SKM-1 (cell line): ENCODE measurements at regions not wholly inside any gene's neighbourhood (a gene's known extent, or its start where the extent isn't known, plus 50 kb on each side); places are given as distances from the start of the nearest gene placed in this dataset.

Source experiments
- DNase-seq: peaks from one replicate; lab custom pipeline; 2025; ENCODE audit not compliant: unreplicated experiment; lab: John Stamatoyannopoulos, UW

- DNase-seq: no peak
Measured at GRCh38 chr4:65845199-65845773, 175.0 kb upstream of the EPHA5 start.

- DNase-seq: no peak
Measured at GRCh38 chr4:65839164-65839931, 169.1 kb upstream of the EPHA5 start.

GRCh38 chr4:65834707-65835106 lies 164.4 kb upstream of the EPHA5 start:
- DNase-seq: no peak

DNA sequence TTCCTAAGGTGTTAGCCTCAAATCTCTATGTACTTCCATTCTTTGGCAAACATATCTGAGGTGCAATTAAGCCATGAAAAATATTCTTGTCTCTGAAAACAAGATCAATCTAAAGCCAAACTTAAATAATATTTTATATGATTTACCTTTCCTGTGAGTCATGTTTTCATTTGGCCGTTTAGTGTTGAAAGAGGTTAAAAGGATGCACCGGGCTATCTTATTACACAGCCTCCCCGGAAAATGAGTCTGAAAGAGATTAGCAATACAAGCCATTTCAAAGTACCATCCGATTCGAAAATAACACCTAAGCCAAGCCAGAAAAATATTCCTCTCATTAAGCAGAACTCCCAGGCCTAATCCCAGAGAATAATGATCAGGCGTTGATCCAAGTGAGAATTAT lies 161.5 kb upstream of the EPHA5 start:
- DNase-seq: no peak

DNA sequence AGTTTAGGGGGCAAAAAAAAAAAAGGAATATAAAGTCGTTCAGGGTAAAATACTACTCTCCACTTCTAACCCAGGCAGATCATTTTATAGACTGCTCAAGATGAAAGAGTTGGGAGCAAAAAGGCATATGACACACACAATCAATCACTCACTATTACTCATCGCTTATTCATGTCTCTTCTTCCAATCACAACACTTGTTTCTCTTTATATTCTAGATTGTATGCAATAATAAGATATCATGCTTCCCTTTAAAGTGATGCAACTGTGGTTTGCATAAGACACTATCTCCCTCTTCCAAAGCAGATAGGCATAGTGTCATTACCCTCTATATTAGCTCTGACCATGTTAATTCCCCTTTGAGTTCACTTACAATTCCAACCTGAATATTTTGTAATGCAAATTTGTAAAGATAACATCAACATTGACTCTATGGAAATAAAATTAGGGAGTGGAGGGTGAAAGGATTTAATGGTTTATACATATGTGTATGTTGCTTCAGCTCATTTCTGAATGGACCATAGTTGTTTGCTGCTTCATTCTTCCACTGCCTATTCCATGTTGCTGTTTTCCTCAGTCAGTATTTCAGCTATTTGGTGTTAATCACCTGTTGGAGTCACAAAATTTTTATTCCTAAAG lies 154.9 kb upstream of the EPHA5 start:
- DNase-seq: no peak

DNA sequence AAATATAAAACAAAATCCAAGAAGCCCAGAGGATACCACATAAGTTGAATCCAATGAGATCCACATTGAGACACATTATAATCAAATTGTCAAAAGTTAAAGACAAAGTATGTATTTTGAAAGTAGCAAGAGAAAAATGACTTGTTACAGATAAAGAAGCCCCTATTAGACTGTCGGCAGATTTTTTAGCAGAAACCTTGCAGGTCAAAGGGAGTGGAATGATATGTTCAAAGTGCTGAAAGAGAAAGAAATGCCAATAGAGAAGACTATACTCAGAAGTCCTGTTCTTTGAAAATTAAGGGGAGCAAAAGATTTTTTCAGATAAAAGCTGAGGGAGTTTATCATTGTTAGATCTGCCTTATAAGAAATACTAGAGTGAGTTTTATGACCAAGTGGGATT lies 148.9 kb upstream of the EPHA5 start:
- DNase-seq: no peak

- DNase-seq: no peak
Measured at GRCh38 chr4:65805936-65806335, 135.6 kb upstream of the EPHA5 start.

DNA sequence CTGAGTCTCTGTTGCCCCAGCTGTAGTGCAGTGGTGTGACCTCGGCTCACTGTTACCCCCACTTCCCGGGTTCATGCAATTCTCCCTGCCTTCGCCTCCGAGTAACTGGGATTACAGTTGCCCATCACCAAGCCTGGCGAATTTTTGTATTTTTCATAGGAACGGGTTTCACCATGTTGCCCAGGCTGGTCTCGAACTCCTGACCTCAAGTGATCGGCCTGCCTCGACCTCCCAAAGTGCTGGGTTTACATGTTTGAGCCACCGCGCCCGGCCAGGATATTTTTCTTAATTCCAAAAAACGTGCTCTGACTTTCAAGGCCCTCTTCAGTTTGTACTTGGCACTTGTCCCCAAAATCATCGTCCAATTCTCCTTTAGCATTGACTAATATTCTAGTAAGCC lies 129.2 kb upstream of the EPHA5 start:
- no peak for DNase-seq

- no peak for DNase-seq
Measured at GRCh38 chr4:65798498-65799127, 128.3 kb upstream of the EPHA5 start.

GRCh38 chr4:65791812-65792308 lies 121.6 kb upstream of the EPHA5 start:
- no peak for DNase-seq

DNA sequence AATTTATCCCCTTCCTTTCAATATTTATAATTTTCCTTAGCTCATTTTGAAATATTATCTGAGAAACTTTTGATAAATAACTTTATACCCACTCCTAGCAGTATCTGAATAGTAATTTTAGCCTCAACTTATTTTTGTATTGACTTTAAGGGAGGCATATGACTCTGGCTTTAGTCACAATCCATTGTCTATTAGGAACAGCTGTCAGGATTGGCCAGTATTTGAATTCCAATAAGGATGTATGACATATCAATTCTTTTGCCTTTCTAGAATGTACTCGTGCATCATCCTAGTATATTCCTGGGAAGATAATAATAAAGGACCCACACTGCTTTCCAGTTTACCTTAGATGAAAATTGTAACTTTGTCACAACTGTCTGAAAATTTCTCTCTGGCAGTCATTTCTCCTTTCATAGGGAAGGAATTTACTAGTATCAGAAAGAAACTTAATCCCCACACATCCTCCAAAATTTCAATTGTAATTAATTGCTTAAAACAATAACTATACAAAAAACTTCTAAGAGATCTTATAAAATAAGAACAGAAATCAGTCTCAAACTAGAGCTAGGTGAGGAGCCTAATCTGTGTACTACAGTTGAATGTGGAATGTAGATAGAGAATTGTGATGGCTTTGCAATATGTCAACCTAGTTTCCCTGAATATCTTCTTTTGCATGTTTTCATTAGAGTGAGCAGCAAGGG lies 121.0 kb upstream of the EPHA5 start:
- no peak for DNase-seq

GRCh38 chr4:65789805-65790204 lies 119.5 kb upstream of the EPHA5 start:
- DNase-seq: no peak

GRCh38 chr4:65789341-65789740 lies 119.1 kb upstream of the EPHA5 start:
- no peak for DNase-seq

DNA sequence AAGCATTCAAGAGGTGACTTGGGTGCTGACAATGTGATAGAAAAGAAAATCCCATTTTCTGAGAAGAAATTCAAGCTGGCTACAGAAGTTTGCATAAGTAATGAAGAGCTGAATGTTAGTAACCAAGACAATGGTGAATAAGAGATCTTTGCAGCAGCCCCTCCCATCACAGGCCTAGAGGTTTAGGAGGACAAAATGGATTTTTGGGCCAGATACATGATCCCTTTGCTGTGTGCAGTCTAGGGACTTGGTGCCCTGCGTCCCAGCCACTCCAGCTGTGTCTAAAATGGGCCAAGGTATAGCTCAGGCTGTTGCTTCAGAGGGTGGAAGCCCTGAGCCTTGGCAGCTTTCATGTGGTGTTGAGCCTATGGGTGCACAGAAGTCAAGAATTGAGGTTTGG lies 107.0 kb upstream of the EPHA5 start:
- DNase-seq: no peak

GRCh38 chr4:65773636-65774035 lies 103.3 kb upstream of the EPHA5 start:
- DNase-seq: no peak

DNA sequence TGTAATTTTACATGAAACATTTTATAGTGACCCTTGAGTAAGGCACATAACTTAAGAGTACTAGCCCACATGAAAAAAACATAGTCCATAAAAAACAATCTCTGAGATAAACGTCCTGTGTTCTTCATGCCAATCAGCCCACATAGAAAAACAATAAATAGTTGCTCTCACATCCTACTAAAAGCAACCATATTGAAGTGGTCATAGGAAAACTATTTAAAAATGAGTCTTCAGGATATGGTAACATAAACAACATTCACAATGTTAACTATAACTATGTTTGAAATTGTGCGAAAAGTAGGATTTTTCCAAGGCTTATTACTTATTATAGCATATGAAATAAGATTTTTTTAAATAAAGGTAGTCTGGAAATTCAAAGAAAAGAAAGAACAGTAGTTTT lies 77.1 kb upstream of the EPHA5 start:
- DNase-seq: no peak

DNA sequence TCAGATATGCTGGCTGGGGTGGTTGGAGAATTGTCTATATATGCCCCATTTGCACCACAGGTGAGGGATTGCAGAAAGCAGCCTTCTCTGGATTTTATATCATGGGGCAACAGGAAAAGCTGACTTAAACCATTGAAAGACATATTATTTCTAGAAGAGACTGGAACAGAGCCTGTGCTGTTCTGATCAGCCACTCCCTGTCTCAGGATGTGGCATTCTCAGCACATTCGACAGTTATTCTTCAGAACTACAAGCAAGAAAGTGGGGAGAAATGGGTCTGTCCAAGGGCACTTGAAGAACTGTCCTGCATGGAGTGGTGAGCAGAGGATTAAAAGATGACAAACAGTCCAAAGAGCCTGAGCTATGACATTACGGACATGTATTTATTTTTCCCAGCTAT lies 67.8 kb upstream of the EPHA5 start:
- no peak for DNase-seq

DNA sequence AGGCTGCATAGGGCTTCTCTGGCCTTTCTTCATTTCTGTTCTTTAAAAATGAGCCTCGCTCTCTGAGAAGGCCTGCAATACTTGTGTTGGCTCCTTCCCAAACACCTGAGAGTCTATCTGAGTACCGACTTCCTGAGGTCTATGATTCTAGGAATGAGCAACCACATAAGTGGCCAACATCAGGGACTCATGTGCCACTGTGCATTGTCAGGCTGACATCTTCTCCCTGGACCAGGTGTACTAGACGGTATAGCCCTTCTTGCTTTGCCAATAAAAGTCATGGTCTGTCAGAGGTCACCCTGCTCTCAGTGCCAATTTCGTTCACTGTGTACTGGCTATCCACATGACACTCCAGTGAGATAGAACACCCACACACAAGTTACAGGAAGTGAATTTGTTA lies 67.4 kb upstream of the EPHA5 start:
- DNase-seq: no peak

- DNase-seq: no peak
Measured at GRCh38 chr4:65724973-65725372, 54.7 kb upstream of the EPHA5 start.
